Neuronal stem cell (in vitro differentiated cells): ENCODE measurements at regions not wholly inside any gene's neighbourhood (a gene's known extent, or its start where the extent isn't known, plus 50 kb on each side); places are given as distances from the start of the nearest gene placed in this dataset.

Experiments used
- DNase-seq: peaks from one replicate; pipeline ENCODE4 v3.0.0-alpha.2; 2013; ENCODE audit warnings: low spot score
- H2AFZ ChIP-seq: one replicate; pipeline ENCODE4 v1.6.1; 2013; ENCODE audit warnings: mild to moderate bottlenecking, low read length, inconsistent platforms
- H2AK5ac ChIP-seq: 2 replicates; pipeline ENCODE4 v1.6.1; 2013; ENCODE audit warnings: low read depth, mild to moderate bottlenecking, inconsistent platforms, low read length, moderate library complexity, mixed read lengths
- H2BK120ac ChIP-seq: 2 replicates; pipeline ENCODE4 v1.6.1; 2013; ENCODE audit warnings: low read depth, mild to moderate bottlenecking, inconsistent platforms, low read length, moderate library complexity, mixed read lengths
- H2BK12ac ChIP-seq: one replicate; pipeline ENCODE4 v1.6.1; 2013; ENCODE audit warnings: low read length, inconsistent platforms
- H2BK15ac ChIP-seq: 2 replicates; pipeline ENCODE4 v1.6.1; 2013; ENCODE audit warnings: mild to moderate bottlenecking, low read length, inconsistent platforms, mixed read lengths
- H2BK5ac ChIP-seq: one replicate; pipeline ENCODE4 v1.6.1; 2013; ENCODE audit warnings: inconsistent platforms, mild to moderate bottlenecking, low read length, moderate library complexity
- H3K14ac ChIP-seq: one replicate; pipeline ENCODE4 v1.6.1; 2013; ENCODE audit warnings: low read length, inconsistent platforms
- H3K18ac ChIP-seq: 2 replicates; pipeline ENCODE4 v1.6.1; 2013; ENCODE audit warnings: low read length, inconsistent platforms
- H3K23ac ChIP-seq: 2 replicates; pipeline ENCODE4 v1.6.1; 2013; ENCODE audit warnings: low read depth, mild to moderate bottlenecking, mixed read lengths, low read length, inconsistent platforms; ENCODE audit not compliant: poor library complexity
- H3K27ac ChIP-seq: replicated peaks from 3 replicates; pipeline ENCODE4 v1.5.1; 2013; ENCODE audit warnings: low read length, inconsistent platforms
- H3K27me3 ChIP-seq, 3 experiments: 2 replicates each; pipeline ENCODE4 v1.6.1; 2013; ENCODE audit warnings: low read length in 3 of 3, mild to moderate bottlenecking in 2 of 3, inconsistent platforms in 1 of 3, low read depth in 1 of 3, mixed read lengths in 1 of 3, moderate library complexity in 1 of 3; ENCODE audit not compliant: control insufficient read depth in 3 of 3, insufficient read depth in 3 of 3
- H3K36me3 ChIP-seq, 2 donors: replicated peaks in 1 of 2; 2 replicates each; pipeline ENCODE4 v1.6.1; 2013; ENCODE audit warnings: low read length in 2 of 2; ENCODE audit not compliant: control insufficient read depth in 2 of 2, insufficient read depth in 2 of 2
- H3K4ac ChIP-seq: 2 replicates; pipeline ENCODE4 v1.6.1; 2013; ENCODE audit warnings: inconsistent platforms, mild to moderate bottlenecking, low read length, moderate library complexity
- H3K4me1 ChIP-seq, 2 donors: 1 replicate in 1 of 2; 2 replicates in 1 of 2; pipeline ENCODE4 v1.6.1; 2013; ENCODE audit warnings: low read length in 2 of 2, low read depth in 1 of 2; ENCODE audit not compliant: control insufficient read depth in 2 of 2, insufficient read depth in 1 of 2
- H3K4me2 ChIP-seq: one replicate; pipeline ENCODE4 v1.6.1; 2013; ENCODE audit warnings: mild to moderate bottlenecking, low read length, inconsistent platforms; ENCODE audit not compliant: insufficient read depth, poor library complexity, severe bottlenecking
- H3K4me3 ChIP-seq, 2 donors: 2 replicates each; pipeline ENCODE4 v1.5.1; 2013; ENCODE audit warnings: low read length in 2 of 2, mild to moderate bottlenecking in 2 of 2, inconsistent platforms in 1 of 2, moderate library complexity in 1 of 2
- H3K79me1 ChIP-seq: one replicate; pipeline ENCODE4 v1.6.1; 2013; ENCODE audit warnings: low read depth, mild to moderate bottlenecking, inconsistent platforms, low read length, moderate library complexity
- H3K9ac ChIP-seq: one replicate; pipeline ENCODE4 v1.6.1; 2013; ENCODE audit warnings: mild to moderate bottlenecking, low read depth, low read length, inconsistent platforms; ENCODE audit not compliant: poor library complexity
- H3K9me3 ChIP-seq, 2 donors: replicated peaks in 1 of 2; 2 replicates each; pipeline versions ENCODE3 to v1.6.1; 2013; ENCODE audit warnings: low read length in 2 of 2, mild to moderate bottlenecking in 2 of 2, inconsistent platforms in 1 of 2, low read depth in 1 of 2, mixed read lengths in 1 of 2, moderate library complexity in 1 of 2; ENCODE audit not compliant: control insufficient read depth in 2 of 2, insufficient read depth in 1 of 2
- H4K8ac ChIP-seq: one replicate; pipeline ENCODE4 v1.6.1; 2013; ENCODE audit warnings: low read depth, mild to moderate bottlenecking, inconsistent platforms, low read length, moderate library complexity
- H4K91ac ChIP-seq: one replicate; pipeline ENCODE4 v1.6.1; 2013; ENCODE audit warnings: low read length, low read depth, mild to moderate bottlenecking, inconsistent platforms; ENCODE audit not compliant: poor library complexity
- WGBS, 2 donors: extraction: QIAGEN DNeasy Blood & Tissue Kit; methylation state at CpG; one replicate each; pipeline ENCODE4 v1.1.7; 2013; ENCODE audit warnings: missing lambda C conversion rate in 2 of 2, mixed read lengths in 1 of 2; ENCODE audit not compliant: insufficient read length in 2 of 2, insufficient replicate concordance in 1 of 2; ENCODE audit errors: extremely low coverage in 2 of 2; 5-methylcytosine and 5-hydroxymethylcytosine counted together

DNA sequence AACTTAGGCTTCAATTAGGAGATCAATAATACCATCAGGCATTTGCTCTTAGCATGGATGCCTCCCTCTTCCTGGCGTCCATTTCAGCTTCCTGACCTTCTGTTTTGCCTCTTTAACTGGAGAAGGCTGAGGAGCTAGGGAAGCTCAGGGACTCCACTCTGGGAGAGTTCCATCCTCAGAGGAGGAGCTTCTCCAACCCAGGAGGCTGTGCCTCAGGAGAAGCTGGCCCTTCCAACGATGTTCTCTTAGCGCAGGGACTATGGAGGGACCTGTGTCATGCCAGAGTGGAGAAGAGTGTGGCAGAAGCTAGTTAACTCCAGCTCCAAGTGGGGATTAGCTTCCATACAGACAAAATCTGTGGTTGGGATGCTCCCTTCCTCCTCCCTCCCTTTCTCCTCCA is 58.0 kb downstream of the KCNA5 start:
- no peaks in the 10 kb centered on the region for H3K36me3 ChIP-seq
- H3K27ac ChIP-seq = no peak overlapping the region
- peaks cover 0 to 2% of the 10 kb centered on the region in 2 donors for H3K4me1 ChIP-seq
- H3K23ac ChIP-seq = no peak overlapping the region
- H2BK5ac ChIP-seq = no peak overlapping the region
- no peak overlapping the region for H2AFZ ChIP-seq
- WGBS, 2 donors = no CpG with 5 or more reads among the region's 3 CpGs
- no peak overlapping the region for H2BK120ac ChIP-seq
- H4K8ac ChIP-seq = no peak overlapping the region
- no peak overlapping the region for H3K4me3 ChIP-seq
- H2AK5ac ChIP-seq = no peak overlapping the region
- H3K27me3 ChIP-seq = no peaks in the 10 kb centered on the region
- H3K14ac ChIP-seq = no peak overlapping the region
- H4K91ac ChIP-seq = no peak overlapping the region
- no peak overlapping the region for H2BK12ac ChIP-seq
- no peak overlapping the region for H2BK15ac ChIP-seq
- DNase-seq = no peak
- H3K4me2 ChIP-seq = no peak overlapping the region
- no peaks in the 10 kb centered on the region for H3K9me3 ChIP-seq
- no peaks in the 10 kb centered on the region for H3K79me1 ChIP-seq
- H3K4ac ChIP-seq = no peak overlapping the region
- no peak overlapping the region for H3K9ac ChIP-seq
- H3K18ac ChIP-seq = no peak overlapping the region

DNA sequence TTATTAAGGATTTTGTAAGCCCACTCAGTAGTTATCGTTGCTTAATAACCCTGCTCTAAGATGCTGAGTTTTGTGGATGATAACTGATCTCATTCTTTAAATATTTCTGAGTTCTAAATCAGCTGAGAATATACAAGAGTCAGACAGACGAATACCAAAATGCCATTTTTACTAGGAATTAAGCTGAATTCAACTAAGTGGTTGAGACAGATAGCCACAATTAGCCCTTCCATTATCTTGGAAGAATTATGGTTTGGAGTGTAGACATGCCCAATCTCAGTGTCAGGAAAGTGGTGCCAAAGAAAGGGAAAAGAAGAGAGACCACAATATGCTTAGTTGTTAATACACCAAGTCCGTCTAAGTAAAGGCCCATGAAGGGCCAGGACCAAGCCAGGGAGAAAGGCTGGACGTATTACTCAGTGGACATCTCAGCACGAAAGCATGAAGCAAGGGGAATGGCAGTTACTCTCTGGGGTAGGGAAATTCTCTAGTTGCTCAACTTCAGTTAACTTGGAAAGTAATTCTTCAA is 58.6 kb downstream of the KCNA5 start:
- no peak overlapping the region for H4K91ac ChIP-seq
- no peaks in the 10 kb centered on the region for H3K36me3 ChIP-seq
- no peak overlapping the region for H3K4me2 ChIP-seq
- no peak overlapping the region for H3K4me3 ChIP-seq
- no CpG with 5 or more reads among the region's 5 CpGs for WGBS, 2 donors
- H3K23ac ChIP-seq = no peak overlapping the region
- no peak overlapping the region for H2BK15ac ChIP-seq
- H2BK120ac ChIP-seq = no peak overlapping the region
- H3K14ac ChIP-seq = no peak overlapping the region
- H3K4me1 ChIP-seq = peaks cover 0 to 2% of the 10 kb centered on the region in 2 donors
- H3K9me3 ChIP-seq = no peaks in the 10 kb centered on the region
- no peak overlapping the region for H3K4ac ChIP-seq
- no peak overlapping the region for H2BK12ac ChIP-seq
- H3K27me3 ChIP-seq = no peaks in the 10 kb centered on the region
- no peak overlapping the region for H2BK5ac ChIP-seq
- H2AFZ ChIP-seq = no peak overlapping the region
- no peaks in the 10 kb centered on the region for H3K79me1 ChIP-seq
- no peak overlapping the region for H2AK5ac ChIP-seq
- H4K8ac ChIP-seq = no peak overlapping the region
- H3K18ac ChIP-seq = no peak overlapping the region
- no peak overlapping the region for H3K27ac ChIP-seq
- H3K9ac ChIP-seq = no peak overlapping the region
- no peak for DNase-seq

DNA sequence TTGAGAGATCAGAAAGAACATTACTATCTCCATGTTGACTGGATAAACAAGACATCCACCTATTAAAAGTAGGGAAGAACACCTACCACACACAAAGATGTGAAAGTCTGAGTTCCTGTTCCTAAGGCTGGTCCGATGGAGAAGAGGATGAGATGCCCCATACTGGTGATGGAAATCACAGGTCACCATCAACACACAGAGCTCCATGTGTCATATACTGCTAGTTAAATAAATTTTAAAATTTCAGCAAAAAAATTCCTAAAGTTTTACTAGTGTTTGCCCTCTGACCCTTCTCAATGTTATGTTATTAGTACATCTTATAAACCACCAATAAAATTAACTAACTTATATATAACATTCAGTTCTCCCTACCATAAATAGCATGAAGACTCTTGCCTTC is 59.1 kb downstream of the KCNA5 start:
- Histone ChIP-seq H4K91ac (no peak overlapping the region), H2BK120ac (no peak overlapping the region), H3K79me1 (no peaks in the 10 kb centered on the region), H2AFZ (no peak overlapping the region), H3K4me3 (no peak overlapping the region), H3K9ac (no peak overlapping the region), H3K27ac (no peak overlapping the region), H3K4me1 (peaks cover 0 to 2% of the 10 kb centered on the region in 2 donors), H3K4me2 (no peak overlapping the region), H3K9me3 (no peaks in the 10 kb centered on the region), H2BK12ac (no peak overlapping the region), H3K4ac (no peak overlapping the region), H2AK5ac (no peak overlapping the region), H2BK5ac (no peak overlapping the region), H3K18ac (no peak overlapping the region), H2BK15ac (no peak overlapping the region), H3K27me3 (no peaks in the 10 kb centered on the region), H3K36me3 (no peaks in the 10 kb centered on the region), H3K14ac (no peak overlapping the region), H4K8ac (no peak overlapping the region), H3K23ac (no peak overlapping the region)
- no CpG with 5 or more reads among the region's 1 CpG for WGBS, 2 donors
- DNase-seq = no peak

DNA sequence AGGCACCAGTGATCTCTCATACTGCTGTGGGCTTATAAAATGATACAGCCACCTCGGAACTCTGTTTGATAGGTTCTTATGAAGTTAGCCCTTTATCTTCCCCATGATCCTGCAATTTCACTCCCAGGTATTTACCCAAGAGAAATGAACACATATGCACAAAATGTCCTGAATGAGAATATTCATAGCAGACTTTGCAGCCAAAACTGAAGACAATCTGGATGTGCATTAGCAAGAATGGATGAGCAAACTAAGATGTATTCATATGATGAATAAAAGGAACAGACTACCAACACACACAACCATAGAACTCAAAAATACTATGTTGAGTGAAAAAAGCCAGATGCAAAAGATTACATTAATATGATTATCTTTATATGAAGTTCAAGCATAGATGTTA is 66.7 kb downstream of the KCNA5 start:
- H3K4me1 ChIP-seq = peaks cover 0 to 2% of the 10 kb centered on the region in 2 donors
- H2BK5ac ChIP-seq = no peak overlapping the region
- H3K36me3 ChIP-seq = no peaks in the 10 kb centered on the region
- no peak overlapping the region for H4K91ac ChIP-seq
- H4K8ac ChIP-seq = no peak overlapping the region
- no peak overlapping the region for H3K14ac ChIP-seq
- no peak overlapping the region for H3K4ac ChIP-seq
- no peak overlapping the region for H2BK120ac ChIP-seq
- H3K79me1 ChIP-seq = no peaks in the 10 kb centered on the region
- H3K4me2 ChIP-seq = no peak overlapping the region
- no peak overlapping the region for H2AFZ ChIP-seq
- H2AK5ac ChIP-seq = no peak overlapping the region
- no peaks in the 10 kb centered on the region for H3K9me3 ChIP-seq
- no peak overlapping the region for H2BK12ac ChIP-seq
- H3K4me3 ChIP-seq = no peak overlapping the region
- no peak overlapping the region for H3K9ac ChIP-seq
- H2BK15ac ChIP-seq = no peak overlapping the region
- no peak overlapping the region for H3K27ac ChIP-seq
- no peak overlapping the region for H3K18ac ChIP-seq
- no peaks in the 10 kb centered on the region for H3K27me3 ChIP-seq
- DNase-seq = no peak
- no CpG with 5 or more reads among the region's 1 CpG for WGBS, 2 donors
- H3K23ac ChIP-seq = no peak overlapping the region
